HG03196 (cell line): ENCODE measurements at regions not wholly inside any gene's neighbourhood (a gene's known extent, or its start where the extent isn't known, plus 50 kb on each side); places are given as distances from the start of the nearest gene placed in this dataset.
"Not testable (repeated sequence)": the region's sequence is repeated elsewhere in the genome, so short reads cannot be mapped to it uniquely, and the experiment has no call there.

Experiments used
- ATAC-seq: cut with Tn5 transposase; IDR thresholded peaks from one replicate; pipeline ENCODE4 v1.9.1; 2021; ENCODE audit not compliant: unreplicated experiment

DNA sequence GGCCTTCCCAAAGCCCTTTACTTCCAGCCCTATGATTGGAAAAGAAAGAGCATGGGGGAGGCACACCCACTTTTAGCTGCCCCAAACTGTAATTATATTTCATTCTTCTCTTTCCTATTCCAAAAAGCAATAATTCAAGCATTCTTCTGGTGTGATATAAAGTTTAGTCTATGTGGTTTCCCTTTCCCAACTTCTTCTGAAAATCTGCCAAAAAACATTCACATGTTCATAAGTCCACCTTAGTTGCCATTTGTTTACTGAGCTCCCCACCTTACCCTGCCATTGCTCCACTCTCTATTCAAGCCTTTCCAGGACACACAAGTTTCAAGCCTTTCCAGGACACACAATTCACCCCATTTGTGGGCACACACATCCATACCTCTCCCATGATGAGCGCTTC, 111.6 kb upstream of the BMAL1 start:
- no peak for ATAC-seq

DNA sequence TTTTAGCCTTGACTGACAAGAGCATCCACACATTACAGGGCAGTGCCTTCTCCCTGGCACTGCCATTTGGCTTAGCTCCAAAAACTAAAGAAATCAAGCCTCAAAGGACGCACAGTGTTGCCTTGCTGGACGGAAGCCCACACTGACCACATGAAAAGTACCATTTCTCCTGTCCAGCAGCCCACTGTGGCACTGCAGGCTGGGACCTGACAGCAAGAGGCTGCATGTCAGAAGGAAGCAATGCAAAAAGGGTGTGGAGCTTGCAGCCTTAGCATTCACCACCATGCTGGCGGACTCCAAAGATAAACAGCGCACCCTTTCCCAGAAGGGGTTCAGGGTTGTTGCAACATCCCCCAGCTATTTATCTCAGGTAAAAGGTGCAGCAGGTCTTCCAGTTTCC, 109.3 kb upstream of the BMAL1 start:
- no peak for ATAC-seq

DNA sequence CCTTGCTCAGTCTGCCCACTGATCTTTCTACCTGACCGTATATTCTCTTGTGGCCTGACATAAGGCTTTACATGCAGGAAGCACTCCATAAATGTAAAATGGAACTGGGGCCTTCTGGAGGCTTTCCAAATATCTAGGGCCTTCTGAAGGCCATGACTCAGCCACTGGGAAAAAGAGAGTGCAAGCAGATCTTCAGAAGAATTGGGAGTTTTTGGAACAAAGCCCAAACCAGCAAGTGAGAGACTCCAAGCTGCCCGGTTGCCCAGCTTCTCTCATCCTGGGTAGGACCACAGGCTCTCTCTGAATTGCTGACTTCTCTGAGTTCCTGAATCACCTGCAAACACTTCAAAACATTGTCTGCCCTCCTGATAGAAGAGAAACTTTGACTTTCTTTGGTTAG, 107.9 kb upstream of the BMAL1 start:
- ATAC-seq = no peak

DNA sequence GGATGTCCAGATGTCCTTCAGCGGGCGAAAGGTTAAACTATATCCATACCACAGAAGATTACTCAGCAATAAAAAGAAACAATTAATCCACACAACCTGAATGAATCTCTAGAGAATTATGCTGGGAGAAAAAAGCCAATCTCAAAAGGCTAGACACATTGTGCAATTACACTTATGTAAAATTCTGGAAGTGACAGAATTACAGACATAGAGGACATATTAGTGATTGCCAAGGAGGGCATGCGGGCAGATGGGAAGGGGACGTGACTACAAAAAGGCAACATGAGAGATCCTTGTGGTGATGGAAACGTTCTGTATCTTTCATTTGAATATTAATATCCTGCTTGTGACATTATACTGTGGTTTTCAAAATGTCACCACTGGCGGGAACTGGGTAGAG, 103.5 kb upstream of the BMAL1 start:
- ATAC-seq = no peak

DNA sequence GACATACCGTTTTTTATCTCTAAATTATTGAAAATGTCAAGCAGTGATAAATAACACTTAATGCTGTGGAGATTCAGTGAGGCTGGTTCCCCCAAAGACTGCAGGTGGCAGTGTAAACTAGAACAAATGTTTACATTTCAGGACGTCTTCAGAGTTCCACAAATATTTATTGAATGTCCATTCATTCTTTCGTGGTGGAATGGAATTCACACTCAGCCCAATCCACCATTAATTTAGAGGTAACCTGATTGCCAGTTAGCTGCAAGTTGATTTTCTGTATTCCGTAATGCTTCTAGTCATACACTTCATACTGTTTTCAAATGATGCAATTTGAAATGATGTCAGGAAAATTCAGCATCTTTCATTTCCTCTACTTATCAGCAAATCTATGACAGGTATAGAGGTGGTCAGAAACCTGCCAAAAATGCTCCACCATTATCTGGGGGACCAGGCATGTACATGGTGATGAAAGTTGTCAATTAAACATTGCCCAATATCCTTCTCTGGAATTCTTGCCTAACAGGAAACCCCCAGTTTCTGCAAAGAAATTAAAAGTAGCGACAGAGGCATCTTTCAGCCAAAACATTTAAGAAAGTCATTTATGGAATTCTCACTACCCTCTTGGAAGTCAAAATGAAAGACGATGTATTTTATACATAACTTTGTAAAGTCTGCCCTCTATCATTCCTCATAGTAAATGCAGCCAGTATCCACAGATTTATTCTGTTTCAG, 94.3 kb upstream of the BMAL1 start:
- no peak for ATAC-seq

DNA sequence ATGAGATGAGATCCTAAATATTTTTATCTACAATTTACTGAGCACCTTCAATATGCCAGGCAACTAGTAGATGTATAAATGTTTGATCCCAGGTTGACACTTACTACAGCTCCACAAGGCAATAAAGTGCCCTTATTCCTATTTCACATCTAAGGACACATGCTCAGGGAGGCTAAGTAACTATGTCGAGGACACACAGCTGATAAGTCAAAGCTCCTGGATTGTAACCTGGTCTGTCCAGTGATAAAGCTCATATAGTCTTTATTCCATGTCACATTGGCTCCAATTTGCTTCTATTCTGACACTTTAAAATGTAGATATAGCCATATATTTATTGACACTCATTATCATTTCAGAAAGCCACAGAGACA, 93.8 kb upstream of the BMAL1 start:
- ATAC-seq = no peak

DNA sequence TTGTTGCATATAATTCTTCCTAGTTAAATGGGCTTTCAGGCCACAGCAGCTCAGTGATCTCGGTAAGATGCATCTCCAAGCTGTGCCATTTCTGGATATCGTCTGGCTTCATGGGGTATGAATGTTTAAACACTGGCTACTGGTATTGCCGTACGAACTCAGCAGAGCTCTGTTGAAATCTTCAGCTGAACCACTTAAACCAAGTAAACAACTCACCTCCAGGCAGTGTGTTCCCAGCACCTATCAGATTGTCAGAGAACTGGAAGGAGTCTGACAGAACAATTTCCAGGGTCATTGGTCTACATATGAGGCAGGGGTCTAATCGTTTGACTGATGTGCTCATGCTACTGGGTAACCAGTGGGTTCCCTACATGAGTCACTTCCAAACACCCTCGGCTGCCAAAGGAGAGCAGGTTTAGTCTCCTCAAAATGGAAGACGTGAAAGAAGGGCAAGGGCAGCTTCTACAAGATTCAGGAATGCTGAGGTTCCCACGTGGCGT, 93.2 kb upstream of the BMAL1 start:
- ATAC-seq = no peak

DNA sequence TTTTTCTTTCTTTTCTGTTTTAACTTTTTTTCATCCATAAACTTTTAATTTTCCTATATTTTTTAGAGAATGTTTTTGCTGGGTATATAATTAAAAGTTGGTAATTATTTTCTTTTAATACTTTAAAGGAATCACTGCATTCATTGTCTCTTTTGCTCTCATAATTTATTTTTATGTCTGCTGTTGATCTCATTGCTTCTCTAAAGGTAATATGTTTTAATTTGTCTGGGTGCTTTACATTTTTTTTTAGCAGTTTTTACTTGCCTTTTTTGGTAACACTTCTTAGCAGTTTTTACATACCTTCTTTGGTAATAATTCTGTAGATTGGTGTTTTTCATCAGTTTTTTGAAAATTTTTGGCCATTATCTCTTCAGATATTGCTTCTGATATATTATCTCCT, 89.4 kb upstream of the BMAL1 start:
- ATAC-seq = no peak

DNA sequence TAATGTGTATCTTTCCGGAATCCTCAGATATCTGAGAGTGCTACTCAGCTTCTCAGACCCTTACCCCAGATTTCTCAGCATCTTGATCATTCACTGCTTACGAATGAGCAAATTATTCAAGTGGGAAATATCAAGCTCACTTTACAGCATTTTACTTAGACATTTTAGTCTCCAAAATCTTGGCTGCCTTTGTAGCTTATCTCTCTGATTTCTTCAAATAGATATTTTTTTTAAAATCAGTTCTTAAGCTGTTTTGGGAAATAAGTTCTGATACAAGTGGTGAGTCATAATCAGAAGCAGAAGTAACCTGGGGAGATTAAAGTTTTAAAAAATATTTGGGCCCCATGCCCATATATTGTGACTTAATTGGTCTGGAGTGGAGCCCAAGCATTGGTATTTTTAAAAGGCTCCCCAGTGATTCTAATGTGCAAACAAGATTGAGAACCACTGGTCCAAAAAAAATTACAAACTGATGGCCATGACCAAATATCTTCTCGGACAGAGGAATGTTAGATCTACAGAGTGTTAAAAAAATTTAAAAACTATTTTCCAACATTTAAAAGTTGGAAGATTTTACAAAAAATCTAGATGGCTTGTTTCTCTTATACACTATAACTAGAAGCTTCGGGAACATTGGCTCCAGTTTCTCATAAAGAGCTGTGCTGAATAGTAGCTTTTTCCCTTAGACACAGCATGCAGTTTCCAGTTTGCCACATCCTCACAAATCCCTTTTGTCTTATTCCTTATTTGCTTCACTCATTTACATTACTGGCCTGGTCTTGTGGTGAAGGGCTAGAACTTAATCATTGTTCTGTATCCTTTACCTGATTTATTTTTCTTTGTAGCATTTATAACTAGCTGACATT, 87.8 kb upstream of the BMAL1 start:
- no peak for ATAC-seq

DNA sequence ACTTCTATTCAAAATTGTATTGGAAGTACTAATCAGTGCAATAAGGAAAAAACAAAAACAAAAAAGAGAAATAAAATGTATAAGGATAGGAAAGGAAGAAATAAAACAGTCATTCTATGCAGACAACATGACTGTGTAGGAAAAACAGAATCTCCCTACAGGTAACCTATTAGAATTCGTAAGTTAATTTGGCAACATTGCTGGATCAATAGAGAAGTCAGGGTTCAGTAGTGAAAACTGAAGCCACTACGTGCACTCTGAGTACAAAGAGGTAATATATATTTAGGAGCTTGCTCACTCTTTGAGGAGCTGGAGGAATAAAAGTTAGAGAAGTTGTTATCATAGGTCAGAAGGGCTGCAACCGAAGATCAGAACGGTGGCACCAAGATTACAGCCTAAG, 84.0 kb upstream of the BMAL1 start:
- no peak for ATAC-seq

DNA sequence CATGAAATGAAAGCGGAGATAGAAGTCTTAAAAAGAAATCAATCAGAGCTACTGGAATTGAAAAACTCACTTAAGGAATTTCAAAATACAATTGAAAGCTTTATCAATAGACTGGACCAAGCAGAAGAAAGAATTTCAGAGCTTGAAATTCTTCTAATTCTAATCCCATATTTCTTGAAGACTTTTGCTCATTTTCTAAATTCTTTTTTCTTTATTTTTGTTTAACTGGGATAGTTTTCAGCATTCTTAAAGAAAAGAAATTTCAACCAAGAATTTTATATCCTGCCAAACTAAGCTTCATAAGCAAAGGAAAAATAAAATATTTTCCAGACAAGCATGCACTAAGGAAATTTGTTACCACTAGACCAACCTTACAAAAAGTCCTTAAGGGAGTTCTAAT, 80.2 kb upstream of the BMAL1 start:
- ATAC-seq = not testable (repeated sequence)

DNA sequence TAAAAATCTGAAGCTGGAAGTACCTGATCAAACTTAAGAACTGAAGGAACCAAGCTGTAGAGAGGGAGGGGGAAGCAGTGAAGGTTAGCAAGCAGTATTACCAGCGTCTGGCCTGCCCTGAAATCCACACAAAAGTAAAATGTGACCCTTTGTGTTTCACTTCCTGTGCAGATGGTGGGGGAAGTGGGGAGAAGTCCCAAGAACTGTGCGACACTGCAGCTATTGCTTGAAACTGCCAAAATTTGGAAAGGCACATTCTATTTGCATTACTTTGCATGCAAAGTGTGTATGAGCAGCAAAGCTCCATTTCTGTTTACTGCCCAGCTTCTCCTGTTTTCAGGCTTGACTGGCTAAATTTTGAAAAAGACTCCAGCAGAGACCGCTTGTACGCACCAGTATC, 72.1 kb upstream of the BMAL1 start:
- peak; percentile 64 for ATAC-seq

DNA sequence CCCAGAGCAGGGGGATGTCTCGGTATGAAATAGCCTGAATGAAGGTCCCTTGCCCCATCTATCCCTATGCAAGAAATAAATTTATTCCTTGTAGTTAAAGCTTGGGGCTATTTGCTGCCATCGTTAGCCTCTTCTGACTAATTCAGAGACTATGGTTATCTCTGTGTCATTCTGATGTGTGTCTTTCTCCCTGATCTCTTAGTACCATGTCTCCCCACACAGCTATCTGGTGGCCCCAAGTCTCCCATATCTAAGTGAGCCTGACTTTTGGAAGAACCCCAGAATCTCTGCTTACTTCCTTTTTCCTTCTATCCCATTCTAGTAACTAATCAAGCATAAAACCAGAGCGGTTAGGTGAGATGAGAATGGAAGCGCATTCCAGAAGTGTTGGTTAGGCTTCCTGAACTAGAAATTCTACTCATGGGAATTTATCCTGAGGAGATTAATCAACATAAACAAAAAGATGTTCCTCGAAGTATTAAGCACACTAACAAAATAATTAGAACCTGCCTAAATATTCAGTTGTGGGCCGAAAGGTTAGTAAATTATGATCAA, 71.4 kb upstream of the BMAL1 start:
- no peak for ATAC-seq

DNA sequence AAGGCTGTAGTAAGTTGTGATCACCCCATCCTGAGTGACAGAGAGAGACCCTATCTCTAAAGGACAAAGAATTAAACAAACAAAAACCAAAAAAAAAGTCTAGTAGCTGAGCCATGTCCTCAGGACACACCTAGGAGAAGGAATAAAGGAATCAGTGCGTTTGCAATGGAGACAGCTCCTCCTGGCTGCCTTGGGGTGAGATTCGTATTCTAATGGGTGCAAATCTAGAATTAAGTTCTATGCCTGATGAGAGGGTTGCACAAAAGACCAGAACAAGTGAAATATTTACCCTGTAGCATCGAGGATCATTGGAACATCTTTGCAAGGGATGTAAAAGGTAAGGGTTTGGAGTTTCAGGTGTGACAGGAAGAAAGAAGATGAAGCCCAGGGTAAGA, 70.3 kb upstream of the BMAL1 start:
- ATAC-seq = no peak

DNA sequence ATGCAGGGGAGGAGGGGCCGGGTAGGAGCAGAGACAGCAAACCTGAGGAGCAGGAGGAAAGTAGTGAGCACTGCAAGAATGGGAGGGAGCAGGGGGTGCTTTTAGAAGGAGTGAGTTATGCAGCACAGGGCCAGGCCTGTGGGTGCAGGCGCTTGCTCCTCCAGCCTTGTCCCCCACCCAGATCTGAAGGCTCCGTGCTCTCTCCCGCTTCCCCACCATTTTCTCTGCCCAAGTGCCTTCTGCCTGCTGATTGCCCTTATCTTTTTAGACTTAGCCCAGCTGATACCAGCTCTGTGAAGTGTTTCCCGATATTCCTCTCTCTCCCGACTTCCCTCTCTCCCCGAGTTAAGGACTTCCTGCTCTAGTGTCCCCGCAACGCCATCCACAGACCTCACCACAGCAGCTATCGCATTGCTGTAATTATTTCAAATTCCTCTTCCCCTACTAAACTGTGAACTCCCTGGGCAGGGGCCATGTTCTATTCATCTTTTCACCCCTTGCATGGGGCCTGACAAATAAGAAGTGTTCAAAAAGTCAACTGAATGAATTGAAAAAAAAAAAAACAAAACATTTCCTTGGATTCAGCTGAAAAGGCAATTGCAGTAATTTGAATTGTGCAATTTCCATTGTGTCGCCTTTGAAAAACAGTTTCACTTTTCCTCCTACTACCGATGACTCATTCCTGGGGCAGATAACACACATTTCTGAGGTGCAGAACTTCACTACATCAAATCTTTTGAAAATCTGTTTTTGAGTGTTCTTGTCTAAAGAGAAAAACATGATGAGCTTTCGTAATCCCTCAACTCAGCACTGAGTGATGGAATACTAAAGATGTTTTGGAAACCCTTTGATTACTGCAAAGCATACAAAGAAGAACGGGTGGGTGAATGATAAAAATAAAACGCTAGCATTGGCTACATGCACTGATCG, 69.7 kb upstream of the BMAL1 start:
- ATAC-seq = no peak

DNA sequence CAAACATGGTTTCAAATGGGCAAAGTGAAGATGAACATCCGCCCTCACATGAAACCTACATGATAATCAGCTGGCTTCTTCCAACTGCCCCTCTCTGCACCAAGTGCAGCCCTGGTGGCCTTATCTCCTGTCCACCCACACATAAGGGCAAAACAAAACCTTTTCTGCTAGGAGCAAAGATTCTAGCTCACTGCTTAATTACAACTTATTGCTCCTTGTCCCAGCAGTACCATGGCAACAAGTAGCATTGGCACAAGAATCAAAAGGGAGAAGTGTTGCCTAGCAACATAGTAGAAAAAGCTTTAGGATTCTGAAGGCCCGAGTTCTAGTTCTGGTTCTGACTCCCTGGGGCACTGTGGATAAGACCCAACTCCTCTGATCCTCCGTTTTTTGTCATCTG, 68.7 kb upstream of the BMAL1 start:
- ATAC-seq = no peak

DNA sequence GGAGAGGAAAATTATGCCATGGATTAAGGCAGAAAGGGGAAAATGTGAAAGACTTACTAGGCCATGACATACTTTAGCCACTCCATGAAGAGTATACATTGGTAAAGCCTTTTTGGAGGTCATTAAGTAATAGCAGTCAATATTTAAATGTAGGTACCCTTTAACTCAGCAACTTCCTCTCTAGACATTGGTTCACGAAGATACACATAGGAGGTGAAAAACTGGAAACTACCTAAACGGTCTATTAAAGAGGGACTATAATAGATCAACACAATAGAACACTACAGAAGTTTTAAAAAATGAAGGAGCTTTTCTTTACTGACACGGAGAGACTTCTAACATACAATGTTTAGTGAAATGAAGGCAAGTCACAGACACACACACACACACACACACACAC, 68.2 kb upstream of the BMAL1 start:
- ATAC-seq = no peak

DNA sequence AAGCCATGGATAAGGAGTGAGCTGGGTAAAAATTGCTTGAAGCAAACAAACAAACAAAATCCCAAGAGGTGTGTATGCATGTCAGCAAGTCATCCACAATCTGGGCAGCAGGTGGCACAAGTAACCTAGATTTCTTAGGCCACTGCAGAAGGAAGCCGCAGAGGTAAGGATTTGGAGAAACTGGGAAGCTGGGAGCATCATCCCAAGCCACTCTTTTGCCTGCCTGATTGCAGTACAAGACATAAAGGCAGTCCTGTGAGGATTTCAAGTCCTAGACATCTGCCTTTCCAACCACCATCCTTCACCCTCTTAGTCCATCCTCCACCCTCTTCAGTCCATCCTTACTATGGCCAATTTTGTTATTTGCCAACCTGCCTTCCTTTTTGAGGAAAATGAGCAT, 67.2 kb upstream of the BMAL1 start:
- ATAC-seq = no peak

DNA sequence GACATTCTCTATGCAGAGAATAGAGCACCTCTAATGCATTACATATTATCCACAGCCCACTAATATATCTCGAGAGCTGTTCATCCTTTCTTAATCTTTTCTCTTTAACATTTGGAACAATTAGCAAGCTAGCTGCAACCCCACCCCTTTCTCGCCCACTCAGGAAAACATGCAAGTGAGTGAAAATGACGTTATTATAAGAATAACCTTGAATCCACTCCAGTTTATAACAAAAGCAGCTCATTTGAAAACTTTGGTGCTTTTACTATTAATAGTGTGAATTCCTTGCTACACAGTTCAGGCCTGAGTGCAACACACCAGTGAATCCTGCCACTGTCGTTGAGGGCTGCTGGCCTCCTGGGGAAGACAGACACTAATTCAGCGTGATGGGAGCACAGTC, 63.3 kb upstream of the BMAL1 start:
- no peak for ATAC-seq

DNA sequence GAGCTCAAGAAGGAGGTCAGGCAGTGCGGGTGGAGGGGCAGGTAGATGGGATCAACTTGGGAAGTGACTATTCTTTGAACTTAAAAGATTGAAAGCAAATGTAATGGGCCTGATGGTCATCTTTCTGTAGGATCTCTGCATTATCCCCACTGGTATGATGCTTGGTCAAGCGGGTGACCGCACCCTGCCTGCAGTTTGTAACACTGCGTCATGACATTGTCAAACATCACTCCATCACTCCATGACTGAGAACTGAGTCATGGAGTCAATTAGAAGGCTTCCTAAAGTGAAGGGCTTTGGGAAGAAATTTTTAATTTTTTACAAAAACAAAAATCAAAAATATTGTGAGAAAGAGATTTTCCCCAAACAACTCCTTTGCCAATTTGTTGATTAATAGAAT, 62.4 kb upstream of the BMAL1 start:
- no peak for ATAC-seq
